WTC11 (cell line): ENCODE measurements at regions not wholly inside any gene's neighbourhood (a gene's known extent, or its start where the extent isn't known, plus 50 kb on each side); places are given as distances from the start of the nearest gene placed in this dataset.

Experiments used
- CREM ChIP-seq: sonication (generic); formaldehyde crosslinking; IDR thresholded peaks from 2 replicates; pipeline ENCODE4 v1.8.1; 2022; ENCODE audit warnings: mild to moderate bottlenecking, missing genetic modification reagents, moderate library complexity
- ESRRA ChIP-seq: sonication (generic); formaldehyde crosslinking; IDR thresholded peaks from 2 replicates; pipeline ENCODE4 v1.8.1; 2022; ENCODE audit warnings: mild to moderate bottlenecking, missing genetic modification reagents, borderline replicate concordance
- MXD4 ChIP-seq: fragments of 250-450 bp; sonication (Bioruptor Pico); IDR thresholded peaks from 2 replicates; pipeline ENCODE4 v1.8.0; 2021; ENCODE audit warnings: mild to moderate bottlenecking, moderate library complexity, borderline replicate concordance
- ZNF232 ChIP-seq: sonication (generic); formaldehyde crosslinking; IDR thresholded peaks from 2 replicates; pipeline ENCODE4 v1.8.0; 2022; ENCODE audit warnings: mild to moderate bottlenecking, missing genetic modification reagents
- TF ChIP-seq, protein P1 (sequence below): fragments of 200-600 bp; IDR thresholded peaks from 2 replicates; pipeline ENCODE4 v1.8.0; 2022; ENCODE audit warnings: antibody characterized with exemption
- TF ChIP-seq, protein P2 (sequence below): sonication (generic); formaldehyde crosslinking; IDR thresholded peaks from 2 replicates; pipeline ENCODE4 v1.8.1; 2022; ENCODE audit warnings: low read depth, missing genetic modification reagents, borderline replicate concordance
- TF ChIP-seq, protein P3 (sequence below): sonication (generic); formaldehyde crosslinking; IDR thresholded peaks from 2 replicates; pipeline ENCODE4 v1.8.0; 2022; ENCODE audit warnings: mild to moderate bottlenecking, missing genetic modification reagents
- TF ChIP-seq, protein P4 (sequence below): sonication (generic); formaldehyde crosslinking; conservative IDR thresholded peaks from 2 replicates; pipeline ENCODE4 v1.8.1; 2022; ENCODE audit warnings: mild to moderate bottlenecking, missing genetic modification reagents
- TF ChIP-seq, protein P5 (sequence below): fragments of 250-450 bp; sonication (Bioruptor Pico); IDR thresholded peaks from 2 replicates; pipeline ENCODE4 v1.9.0; 2021; ENCODE audit warnings: mild to moderate bottlenecking
- TF ChIP-seq, protein P6 (sequence below): sonication (generic); formaldehyde crosslinking; IDR thresholded peaks from 2 replicates; pipeline ENCODE4 v1.8.1; 2022; ENCODE audit warnings: missing genetic modification reagents, borderline replicate concordance

DNA sequence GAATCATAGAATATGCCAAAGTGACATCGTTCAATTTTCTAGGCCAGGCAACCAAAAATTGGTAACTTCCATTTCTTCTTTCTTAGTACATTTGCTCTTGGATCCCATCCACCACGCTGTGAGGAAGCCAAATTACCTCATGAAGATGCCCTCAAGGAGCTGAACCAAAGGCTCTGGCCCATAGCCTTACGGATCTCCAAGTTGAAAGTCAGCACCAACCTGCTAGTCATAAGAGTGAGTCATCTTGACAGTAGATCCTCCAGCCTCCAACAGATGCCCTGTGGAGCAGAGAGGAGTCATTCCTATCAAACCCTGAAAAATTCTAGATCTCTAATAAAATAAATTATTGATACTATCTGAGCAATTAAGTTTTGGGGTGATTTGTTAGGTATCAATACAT is 322.5 kb upstream of the COL8A1 start:
- TF ChIP-seq, protein P1, sequence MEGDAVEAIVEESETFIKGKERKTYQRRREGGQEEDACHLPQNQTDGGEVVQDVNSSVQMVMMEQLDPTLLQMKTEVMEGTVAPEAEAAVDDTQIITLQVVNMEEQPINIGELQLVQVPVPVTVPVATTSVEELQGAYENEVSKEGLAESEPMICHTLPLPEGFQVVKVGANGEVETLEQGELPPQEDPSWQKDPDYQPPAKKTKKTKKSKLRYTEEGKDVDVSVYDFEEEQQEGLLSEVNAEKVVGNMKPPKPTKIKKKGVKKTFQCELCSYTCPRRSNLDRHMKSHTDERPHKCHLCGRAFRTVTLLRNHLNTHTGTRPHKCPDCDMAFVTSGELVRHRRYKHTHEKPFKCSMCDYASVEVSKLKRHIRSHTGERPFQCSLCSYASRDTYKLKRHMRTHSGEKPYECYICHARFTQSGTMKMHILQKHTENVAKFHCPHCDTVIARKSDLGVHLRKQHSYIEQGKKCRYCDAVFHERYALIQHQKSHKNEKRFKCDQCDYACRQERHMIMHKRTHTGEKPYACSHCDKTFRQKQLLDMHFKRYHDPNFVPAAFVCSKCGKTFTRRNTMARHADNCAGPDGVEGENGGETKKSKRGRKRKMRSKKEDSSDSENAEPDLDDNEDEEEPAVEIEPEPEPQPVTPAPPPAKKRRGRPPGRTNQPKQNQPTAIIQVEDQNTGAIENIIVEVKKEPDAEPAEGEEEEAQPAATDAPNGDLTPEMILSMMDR, result no peak
- TF ChIP-seq MXD4 (no peak), CREM (CRISPR knock-in tag) (no peak), ESRRA (CRISPR knock-in tag) (no peak), ZNF232 (no peak)
- TF ChIP-seq, protein P2, sequence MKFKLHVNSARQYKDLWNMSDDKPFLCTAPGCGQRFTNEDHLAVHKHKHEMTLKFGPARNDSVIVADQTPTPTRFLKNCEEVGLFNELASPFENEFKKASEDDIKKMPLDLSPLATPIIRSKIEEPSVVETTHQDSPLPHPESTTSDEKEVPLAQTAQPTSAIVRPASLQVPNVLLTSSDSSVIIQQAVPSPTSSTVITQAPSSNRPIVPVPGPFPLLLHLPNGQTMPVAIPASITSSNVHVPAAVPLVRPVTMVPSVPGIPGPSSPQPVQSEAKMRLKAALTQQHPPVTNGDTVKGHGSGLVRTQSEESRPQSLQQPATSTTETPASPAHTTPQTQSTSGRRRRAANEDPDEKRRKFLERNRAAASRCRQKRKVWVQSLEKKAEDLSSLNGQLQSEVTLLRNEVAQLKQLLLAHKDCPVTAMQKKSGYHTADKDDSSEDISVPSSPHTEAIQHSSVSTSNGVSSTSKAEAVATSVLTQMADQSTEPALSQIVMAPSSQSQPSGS (CRISPR knock-in tag), result no peak
- TF ChIP-seq, protein P3, sequence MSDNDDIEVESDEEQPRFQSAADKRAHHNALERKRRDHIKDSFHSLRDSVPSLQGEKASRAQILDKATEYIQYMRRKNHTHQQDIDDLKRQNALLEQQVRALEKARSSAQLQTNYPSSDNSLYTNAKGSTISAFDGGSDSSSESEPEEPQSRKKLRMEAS (CRISPR knock-in tag), result no peak
- TF ChIP-seq, protein P4, sequence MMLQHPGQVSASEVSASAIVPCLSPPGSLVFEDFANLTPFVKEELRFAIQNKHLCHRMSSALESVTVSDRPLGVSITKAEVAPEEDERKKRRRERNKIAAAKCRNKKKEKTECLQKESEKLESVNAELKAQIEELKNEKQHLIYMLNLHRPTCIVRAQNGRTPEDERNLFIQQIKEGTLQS, result no peak
- TF ChIP-seq, protein P5, sequence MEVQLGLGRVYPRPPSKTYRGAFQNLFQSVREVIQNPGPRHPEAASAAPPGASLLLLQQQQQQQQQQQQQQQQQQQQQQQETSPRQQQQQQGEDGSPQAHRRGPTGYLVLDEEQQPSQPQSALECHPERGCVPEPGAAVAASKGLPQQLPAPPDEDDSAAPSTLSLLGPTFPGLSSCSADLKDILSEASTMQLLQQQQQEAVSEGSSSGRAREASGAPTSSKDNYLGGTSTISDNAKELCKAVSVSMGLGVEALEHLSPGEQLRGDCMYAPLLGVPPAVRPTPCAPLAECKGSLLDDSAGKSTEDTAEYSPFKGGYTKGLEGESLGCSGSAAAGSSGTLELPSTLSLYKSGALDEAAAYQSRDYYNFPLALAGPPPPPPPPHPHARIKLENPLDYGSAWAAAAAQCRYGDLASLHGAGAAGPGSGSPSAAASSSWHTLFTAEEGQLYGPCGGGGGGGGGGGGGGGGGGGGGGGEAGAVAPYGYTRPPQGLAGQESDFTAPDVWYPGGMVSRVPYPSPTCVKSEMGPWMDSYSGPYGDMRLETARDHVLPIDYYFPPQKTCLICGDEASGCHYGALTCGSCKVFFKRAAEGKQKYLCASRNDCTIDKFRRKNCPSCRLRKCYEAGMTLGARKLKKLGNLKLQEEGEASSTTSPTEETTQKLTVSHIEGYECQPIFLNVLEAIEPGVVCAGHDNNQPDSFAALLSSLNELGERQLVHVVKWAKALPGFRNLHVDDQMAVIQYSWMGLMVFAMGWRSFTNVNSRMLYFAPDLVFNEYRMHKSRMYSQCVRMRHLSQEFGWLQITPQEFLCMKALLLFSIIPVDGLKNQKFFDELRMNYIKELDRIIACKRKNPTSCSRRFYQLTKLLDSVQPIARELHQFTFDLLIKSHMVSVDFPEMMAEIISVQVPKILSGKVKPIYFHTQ (CRISPR knock-in tag), result no peak
- TF ChIP-seq, protein P6, sequence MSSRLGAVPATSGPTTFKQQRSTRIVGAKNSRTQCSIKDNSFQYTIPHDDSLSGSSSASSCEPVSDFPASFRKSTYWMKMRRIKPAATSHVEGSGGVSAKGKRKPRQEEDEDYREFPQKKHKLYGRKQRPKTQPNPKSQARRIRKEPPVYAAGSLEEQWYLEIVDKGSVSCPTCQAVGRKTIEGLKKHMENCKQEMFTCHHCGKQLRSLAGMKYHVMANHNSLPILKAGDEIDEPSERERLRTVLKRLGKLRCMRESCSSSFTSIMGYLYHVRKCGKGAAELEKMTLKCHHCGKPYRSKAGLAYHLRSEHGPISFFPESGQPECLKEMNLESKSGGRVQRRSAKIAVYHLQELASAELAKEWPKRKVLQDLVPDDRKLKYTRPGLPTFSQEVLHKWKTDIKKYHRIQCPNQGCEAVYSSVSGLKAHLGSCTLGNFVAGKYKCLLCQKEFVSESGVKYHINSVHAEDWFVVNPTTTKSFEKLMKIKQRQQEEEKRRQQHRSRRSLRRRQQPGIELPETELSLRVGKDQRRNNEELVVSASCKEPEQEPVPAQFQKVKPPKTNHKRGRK (CRISPR knock-in tag), result no peak
